BJ (cell line): ENCODE measurements at regions not wholly inside any gene's neighbourhood (a gene's known extent, or its start where the extent isn't known, plus 50 kb on each side); places are given as distances from the start of the nearest gene placed in this dataset.

Experiments
- CTCF ChIA-PET: fragments of 350-600 bp; formaldehyde crosslinking; extraction: SDS; loops from one replicate; lab custom pipeline; 2021; ENCODE audit warnings: antibody characterized with exemption, inconsistent platforms; lab: Yijun Ruan, JAX
- POLR2A ChIA-PET: fragments of 300-600 bp; sonication (Branson Sonifier 250); formaldehyde crosslinking; extraction: SDS; loops from one replicate; lab custom pipeline; 2021; ENCODE audit warnings: antibody characterized with exemption; lab: Charles Lee
- DNase-seq: peaks from one replicate; pipeline ENCODE4 v3.0.0-alpha.2; 2011; ENCODE audit warnings: low read depth
- H3K27me3 ChIP-seq: 2 replicates; pipeline ENCODE4 v1.6.0; 2011; ENCODE audit warnings: low read length; ENCODE audit not compliant: control insufficient read depth, insufficient read depth
- H3K36me3 ChIP-seq: 2 replicates; pipeline ENCODE4 v1.5.1; 2011; ENCODE audit warnings: low read length; ENCODE audit not compliant: control insufficient read depth, insufficient read depth
- H3K4me3 ChIP-seq: 2 replicates; pipeline ENCODE4 v1.5.1; 2011; ENCODE audit warnings: low read depth, mild to moderate bottlenecking, control low read depth, low read length
- CTCF ChIP-seq: IDR thresholded peaks from 2 replicates; pipeline ENCODE4 v1.5.1; 2011; ENCODE audit warnings: low read depth, mild to moderate bottlenecking, control low read depth, inconsistent platforms, low read length, moderate library complexity; ENCODE audit not compliant: insufficient read depth

- no peak for TF ChIP-seq CTCF
- ChIA-PET CTCF (no interaction called here), POLR2A (no interaction called here)
Observed at GRCh38 chrX:857376-857775, 226.8 kb downstream of the SHOX start.

DNA sequence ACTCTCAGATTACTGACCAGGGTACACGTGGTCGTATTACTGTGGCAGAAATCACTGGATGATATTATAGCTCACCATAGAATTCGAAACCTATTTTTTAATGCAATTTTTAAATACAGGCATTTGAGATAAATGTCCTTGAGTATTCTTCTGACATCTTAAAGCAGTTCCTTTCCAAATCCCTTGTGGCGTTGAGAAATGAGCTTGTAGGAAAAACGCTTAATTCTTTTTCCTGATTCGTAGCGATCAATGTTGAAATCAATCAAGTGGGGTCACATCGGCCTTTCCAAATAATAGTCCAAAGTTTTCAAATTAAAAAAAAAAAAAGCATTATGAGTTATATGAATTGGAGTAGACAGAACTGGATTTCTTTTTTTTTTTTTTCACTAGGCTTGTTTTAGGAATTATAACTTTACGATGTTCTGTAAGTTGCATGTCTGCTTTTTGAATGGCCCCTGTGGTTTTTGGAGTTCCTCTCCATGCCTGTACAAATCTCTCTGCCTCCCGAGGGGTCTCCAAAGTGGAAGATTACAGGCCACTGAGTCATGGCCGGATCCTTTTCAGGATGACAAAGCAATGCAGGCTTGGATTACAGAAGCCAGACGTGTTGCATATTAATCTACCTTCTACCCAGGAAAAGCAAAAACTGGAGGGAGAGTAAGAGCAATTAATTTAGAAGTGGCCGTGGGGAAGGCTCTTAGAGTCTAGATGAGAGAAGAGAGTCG, 226.1 kb downstream of the SHOX start:
- Histone ChIP-seq H3K27me3 (no peaks in the 10 kb centered on the region), H3K4me3 (no peak overlapping the region), H3K36me3 (no peaks in the 10 kb centered on the region)
- ChIA-PET CTCF (no interaction called here), POLR2A (no interaction called here)
- peak; percentile 44 for DNase-seq
- TF ChIP-seq CTCF = no peak

More at GRCh38 chrX:857376-857775, 226.8 kb downstream of the SHOX start:
- Histone ChIP-seq H3K4me3 (no peak overlapping the region), H3K36me3 (no peaks in the 10 kb centered on the region), H3K27me3 (no peaks in the 10 kb centered on the region)
- DNase-seq = no peak

- no peak overlapping the region for H3K4me3 ChIP-seq
- no peaks in the 10 kb centered on the region for H3K27me3 ChIP-seq
- no peaks in the 10 kb centered on the region for H3K36me3 ChIP-seq
- ChIA-PET POLR2A (no interaction called here), CTCF (no interaction called here)
- no peak for TF ChIP-seq CTCF
- DNase-seq = no peak
Observed at GRCh38 chrX:853304-853703, 222.7 kb downstream of the SHOX start.

DNA sequence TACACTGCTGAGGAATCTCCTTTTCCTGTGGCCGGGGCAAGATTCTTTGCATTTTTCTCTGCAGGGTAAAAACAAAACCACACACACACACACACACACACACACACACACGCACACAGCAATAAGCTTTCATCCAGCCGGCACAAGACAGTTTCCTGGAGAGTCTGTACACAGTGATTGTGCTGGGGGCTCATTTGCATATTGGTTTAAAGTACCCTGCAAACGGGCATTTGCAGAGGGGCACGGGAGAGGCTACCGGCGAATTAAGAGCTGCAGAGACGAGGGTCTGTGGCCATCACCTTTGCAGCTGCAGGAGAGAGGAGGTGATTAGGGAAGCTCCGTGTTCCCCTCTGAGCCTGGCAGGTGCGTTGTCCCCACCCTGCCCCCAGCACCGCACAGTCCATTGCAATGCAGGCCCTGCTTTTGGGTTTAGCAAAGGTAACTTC, 219.9 kb downstream of the SHOX start:
- DNase-seq = no peak
- Histone ChIP-seq H3K36me3 (no peaks in the 10 kb centered on the region), H3K27me3 (no peaks in the 10 kb centered on the region), H3K4me3 (no peak overlapping the region)
- no peak for TF ChIP-seq CTCF
- ChIA-PET POLR2A (no interaction called here), CTCF (no interaction called here)

- H3K36me3 ChIP-seq = no peaks in the 10 kb centered on the region
- no peak for DNase-seq
- ChIA-PET CTCF (no interaction called here), POLR2A (no interaction called here)
- TF ChIP-seq CTCF = no peak
- no peaks in the 10 kb centered on the region for H3K27me3 ChIP-seq
- no peak overlapping the region for H3K4me3 ChIP-seq
Observed at GRCh38 chrX:848386-848785, 217.8 kb downstream of the SHOX start.
